BE2C (cell line): ENCODE measurements at regions not wholly inside any gene's neighbourhood (a gene's known extent, or its start where the extent isn't known, plus 50 kb on each side); places are given as distances from the start of the nearest gene placed in this dataset.

Experiments
- DNase-seq: peaks from one replicate; pipeline ENCODE4 v3.0.0-alpha.2; 2020
- H3K27me3 ChIP-seq: fragments of 250-450 bp; sonication (Bioruptor Pico); 2 replicates; pipeline ENCODE4 v1.5.1; 2020; ENCODE audit warnings: mild to moderate bottlenecking
- H3K36me3 ChIP-seq: fragments of 250-450 bp; sonication (Bioruptor Pico); 2 replicates; pipeline ENCODE4 v1.5.1; 2020; ENCODE audit warnings: mild to moderate bottlenecking
- H3K4me1 ChIP-seq: fragments of 250-450 bp; sonication (Bioruptor Pico); 2 replicates; pipeline ENCODE4 v1.5.1; 2020
- H3K4me3 ChIP-seq: 2 replicates; pipeline ENCODE4 v1.5.1; 2011; ENCODE audit warnings: low read depth, low read length
- H3K9me3 ChIP-seq: fragments of 250-450 bp; sonication (Bioruptor Pico); 2 replicates; pipeline ENCODE4 v1.5.1; 2020
- TF ChIP-seq, protein P1 (sequence below): IDR thresholded peaks from 2 replicates; pipeline ENCODE4 v1.5.1; 2012; ENCODE audit warnings: mild to moderate bottlenecking, low read depth, low read length

DNA sequence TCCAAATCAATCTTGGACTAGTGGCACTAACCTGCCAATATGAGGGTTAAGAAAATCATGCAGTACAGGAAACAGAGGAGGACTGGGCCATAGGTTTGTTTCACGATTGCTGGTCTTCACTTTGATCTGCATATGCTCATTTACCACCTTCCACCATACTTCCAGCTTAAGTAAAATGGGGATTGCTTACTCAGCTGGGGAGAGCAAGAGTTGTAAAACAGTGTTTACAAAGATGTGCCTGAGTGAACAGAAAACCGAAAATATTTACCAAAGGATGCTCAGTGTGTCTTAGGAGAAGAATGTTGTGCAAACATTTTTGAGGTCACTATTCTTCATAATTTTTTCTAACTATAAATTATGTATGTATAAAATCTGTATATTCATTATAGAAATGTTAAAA lies 65.1 kb upstream of the DNAH5 start:
- Histone ChIP-seq H3K4me3 (no peak overlapping the region), H3K4me1 (no peaks in the 10 kb centered on the region), H3K9me3 (no peaks in the 10 kb centered on the region), H3K27me3 (no peaks in the 10 kb centered on the region), H3K36me3 (no peaks in the 10 kb centered on the region)
- TF ChIP-seq, protein P1, sequence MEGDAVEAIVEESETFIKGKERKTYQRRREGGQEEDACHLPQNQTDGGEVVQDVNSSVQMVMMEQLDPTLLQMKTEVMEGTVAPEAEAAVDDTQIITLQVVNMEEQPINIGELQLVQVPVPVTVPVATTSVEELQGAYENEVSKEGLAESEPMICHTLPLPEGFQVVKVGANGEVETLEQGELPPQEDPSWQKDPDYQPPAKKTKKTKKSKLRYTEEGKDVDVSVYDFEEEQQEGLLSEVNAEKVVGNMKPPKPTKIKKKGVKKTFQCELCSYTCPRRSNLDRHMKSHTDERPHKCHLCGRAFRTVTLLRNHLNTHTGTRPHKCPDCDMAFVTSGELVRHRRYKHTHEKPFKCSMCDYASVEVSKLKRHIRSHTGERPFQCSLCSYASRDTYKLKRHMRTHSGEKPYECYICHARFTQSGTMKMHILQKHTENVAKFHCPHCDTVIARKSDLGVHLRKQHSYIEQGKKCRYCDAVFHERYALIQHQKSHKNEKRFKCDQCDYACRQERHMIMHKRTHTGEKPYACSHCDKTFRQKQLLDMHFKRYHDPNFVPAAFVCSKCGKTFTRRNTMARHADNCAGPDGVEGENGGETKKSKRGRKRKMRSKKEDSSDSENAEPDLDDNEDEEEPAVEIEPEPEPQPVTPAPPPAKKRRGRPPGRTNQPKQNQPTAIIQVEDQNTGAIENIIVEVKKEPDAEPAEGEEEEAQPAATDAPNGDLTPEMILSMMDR = no peak
- no peak for DNase-seq

DNA sequence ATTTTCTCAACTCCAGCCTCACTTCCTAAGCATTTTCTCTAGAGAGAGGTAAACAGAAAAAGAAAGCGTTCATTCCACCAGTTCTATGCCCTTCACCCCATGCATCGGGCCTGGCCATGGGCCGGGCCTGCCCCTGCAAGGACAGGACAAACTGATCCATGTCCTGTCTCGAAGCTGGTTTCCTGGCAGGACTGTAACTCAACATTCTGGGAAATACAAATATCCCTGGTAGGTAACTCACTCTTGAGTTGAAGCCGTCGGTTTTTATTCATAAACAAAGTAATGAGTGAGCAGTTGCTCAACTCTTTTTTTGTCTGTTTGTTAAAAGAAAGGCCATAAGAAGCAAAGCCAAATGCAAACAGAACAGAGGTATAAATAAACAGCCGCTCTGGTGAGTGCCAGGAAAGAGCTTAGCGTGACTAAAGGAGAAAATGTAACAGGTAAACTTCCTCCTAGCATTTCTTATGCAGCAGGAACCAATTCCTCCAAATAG lies 64.4 kb upstream of the DNAH5 start:
- no peaks in the 10 kb centered on the region for H3K4me1 ChIP-seq
- H3K27me3 ChIP-seq = no peaks in the 10 kb centered on the region
- no peaks in the 10 kb centered on the region for H3K36me3 ChIP-seq
- DNase-seq = no peak
- TF ChIP-seq, protein P1 = no peak
- no peak overlapping the region for H3K4me3 ChIP-seq
- H3K9me3 ChIP-seq = no peaks in the 10 kb centered on the region

DNA sequence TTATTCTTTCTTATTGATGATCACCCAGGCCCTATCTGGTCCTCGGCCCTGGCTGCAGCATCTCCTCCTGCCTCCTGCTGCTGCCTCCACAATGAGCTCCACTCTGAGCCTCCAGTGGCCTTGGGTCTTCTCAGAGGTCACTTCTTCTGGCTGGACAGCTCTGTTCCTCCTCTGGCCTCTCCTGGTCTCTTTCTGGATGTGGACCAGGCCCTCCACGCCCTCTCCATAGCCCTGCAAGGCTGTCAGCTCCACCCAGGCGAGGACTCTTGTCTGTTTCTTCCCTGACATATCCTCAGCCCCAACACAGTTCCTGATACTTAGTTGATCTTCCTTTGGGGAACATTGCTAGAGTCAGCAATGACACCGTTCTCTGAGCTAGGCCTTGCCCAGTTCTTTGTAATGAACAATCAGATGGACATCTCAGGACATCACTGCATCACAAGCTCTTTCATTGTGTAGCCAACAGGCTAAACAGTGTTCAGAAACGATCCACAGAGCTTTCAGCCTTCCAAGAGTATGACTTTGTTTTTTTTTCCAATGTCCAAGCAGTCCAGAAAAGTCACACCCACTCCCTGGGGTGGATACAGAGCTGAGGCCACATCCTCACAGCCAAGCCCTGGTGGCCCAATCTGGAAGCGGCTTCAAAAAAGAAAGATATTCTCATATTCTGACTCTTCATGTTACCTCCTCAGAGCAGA lies 62.5 kb upstream of the DNAH5 start:
- H3K4me1 ChIP-seq = no peaks in the 10 kb centered on the region
- no peak for DNase-seq
- H3K9me3 ChIP-seq = peaks cover 3% of the 10 kb centered on the region; the same call in 1 of the 2 replicates
- no peaks in the 10 kb centered on the region for H3K36me3 ChIP-seq
- H3K27me3 ChIP-seq = no peaks in the 10 kb centered on the region
- TF ChIP-seq, protein P1 = no peak
- no peak overlapping the region for H3K4me3 ChIP-seq

DNA sequence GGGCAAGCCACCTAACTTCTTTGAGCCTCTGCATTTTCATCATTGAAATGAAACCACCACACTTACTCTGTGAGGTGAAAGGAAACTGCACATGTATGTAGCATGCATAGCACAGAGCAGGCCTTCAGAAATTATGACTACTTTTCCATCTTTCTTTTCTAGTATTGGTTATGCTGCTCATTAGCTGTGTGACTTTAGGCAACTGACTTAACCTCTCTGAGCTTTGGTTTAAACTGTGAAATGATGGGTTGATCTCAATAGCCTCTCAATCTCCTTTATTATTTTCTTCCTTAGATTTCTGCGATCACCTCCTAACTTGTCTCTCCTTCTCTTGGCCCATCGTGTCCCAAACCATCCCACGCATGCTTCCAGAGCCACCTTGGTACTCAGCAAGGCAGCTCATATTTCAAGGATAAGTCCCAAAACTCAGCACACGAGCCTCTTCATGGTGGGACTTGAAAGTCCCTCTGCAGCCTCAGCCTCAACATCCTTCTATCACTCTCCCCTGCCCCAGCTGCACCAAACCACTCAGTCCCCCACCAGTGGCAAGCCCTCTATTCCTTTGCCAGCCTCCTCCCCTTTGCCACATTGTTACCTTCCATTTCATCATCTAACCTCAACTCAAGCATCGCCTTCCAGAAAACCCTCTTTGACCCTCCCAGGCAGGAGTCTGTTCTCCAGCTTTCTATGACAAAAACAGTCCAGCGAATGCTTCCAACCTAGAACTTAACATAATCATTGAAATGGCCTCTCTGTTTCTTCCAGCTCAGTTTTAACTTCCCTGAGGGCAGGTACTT lies 60.3 kb upstream of the DNAH5 start:
- TF ChIP-seq, protein P1 = no peak
- DNase-seq = no peak
- H3K4me1 ChIP-seq = no peaks in the 10 kb centered on the region

DNA sequence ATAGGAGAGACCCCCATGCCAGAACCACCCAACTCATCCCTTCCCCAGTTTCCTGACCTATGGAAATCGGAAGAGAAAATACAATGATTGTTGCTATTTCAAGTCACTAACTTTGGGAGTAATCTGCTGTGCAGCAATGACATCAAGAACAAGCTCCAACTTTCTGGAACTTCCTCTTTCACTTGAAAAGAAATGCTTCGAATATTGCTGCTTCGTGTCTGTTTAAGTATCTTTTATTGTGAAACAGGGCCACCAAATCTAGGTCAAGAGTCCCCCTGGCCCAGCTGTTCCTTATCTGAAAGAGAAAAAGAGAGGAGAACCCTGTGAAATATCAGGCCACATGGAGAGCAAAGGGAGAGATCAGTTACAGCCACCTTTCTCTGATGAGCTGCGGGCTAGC lies 59.4 kb upstream of the DNAH5 start:
- H3K4me1 ChIP-seq = no peaks in the 10 kb centered on the region
- peaks cover 3% of the 10 kb centered on the region; the same call in 1 of the 2 replicates for H3K9me3 ChIP-seq
- no peaks in the 10 kb centered on the region for H3K36me3 ChIP-seq
- no peak overlapping the region for H3K4me3 ChIP-seq
- TF ChIP-seq, protein P1 = no peak
- H3K27me3 ChIP-seq = no peaks in the 10 kb centered on the region
- DNase-seq = no peak

More for the DNA sequence above, 60.3 kb upstream of the DNAH5 start:
- Histone ChIP-seq H3K4me3 (no peak overlapping the region), H3K27me3 (no peaks in the 10 kb centered on the region), H3K9me3 (peaks cover 3% of the 10 kb centered on the region; the same call in 1 of the 2 replicates), H3K36me3 (no peaks in the 10 kb centered on the region)

DNA sequence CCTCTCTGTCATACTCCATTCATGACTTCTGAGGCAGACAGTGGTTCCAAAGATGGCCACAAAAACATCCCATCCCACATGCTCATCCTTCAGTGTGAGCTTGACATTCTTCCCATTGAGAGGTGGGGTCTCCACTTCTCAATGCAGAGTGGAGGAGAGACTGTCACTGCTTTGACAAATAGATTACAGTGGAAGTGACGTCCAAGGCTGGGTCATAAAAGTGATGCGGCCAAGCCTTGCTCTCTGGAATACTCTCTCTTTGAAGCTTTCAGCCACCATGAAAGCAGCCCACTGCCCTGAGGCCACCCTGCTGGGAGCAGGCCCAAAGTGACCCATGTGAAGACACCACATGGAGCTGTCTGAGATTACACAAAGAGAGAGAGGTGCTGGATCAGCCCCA lies 59.0 kb upstream of the DNAH5 start:
- H3K27me3 ChIP-seq = no peaks in the 10 kb centered on the region
- TF ChIP-seq, protein P1 = no peak
- no peaks in the 10 kb centered on the region for H3K4me1 ChIP-seq
- H3K36me3 ChIP-seq = no peaks in the 10 kb centered on the region
- no peak overlapping the region for H3K4me3 ChIP-seq
- DNase-seq = no peak
- peaks cover 3% of the 10 kb centered on the region; the same call in 1 of the 2 replicates for H3K9me3 ChIP-seq
